HCT116 (cell line): ENCODE measurements at regions not wholly inside any gene's neighbourhood (a gene's known extent, or its start where the extent isn't known, plus 50 kb on each side); places are given as distances from the start of the nearest gene placed in this dataset.

Experiments
- ATAC-seq: fragments of 200-7000 bp; cut with Tn5 transposase; 2 replicates; pipeline ENCODE4 v1.9.1; 2020; ENCODE audit warnings: mild to moderate bottlenecking, moderate library complexity
- BruUV-seq: library from RNA; stranded (reverse); fragments of 400-500 nt; replicated peaks from 2 replicates; lab custom pipeline; 2021; lab: Mats Ljungman, UMichigan
- CTCF ChIA-PET: fragments of 300-600 bp; sonication (Branson Sonifier 250); formaldehyde crosslinking; loops from one replicate; lab custom pipeline; 2021; ENCODE audit warnings: antibody characterized with exemption; lab: Charles Lee
- POLR2A ChIA-PET: fragments of 300-600, 350-600 bp; sonication (Branson Sonifier 250); formaldehyde crosslinking; loops from one replicate; lab custom pipeline; 2021; ENCODE audit warnings: antibody characterized with exemption; lab: Charles Lee
- RAD21 ChIA-PET, 2 experiments: fragments of 300-600 bp; sonication (Branson Sonifier 250); formaldehyde crosslinking; loops; one replicate each; lab custom pipeline; 2023; ENCODE audit warnings: low total read pairs in 2 of 2; ENCODE audit not compliant: uncharacterized antibody in 2 of 2, unreplicated experiment in 2 of 2, low non-redundant PET in 1 of 2; lab: Charles Lee
- DNase-seq: peaks from one replicate; pipeline ENCODE4 v3.0.0-alpha.2; 2010; ENCODE audit warnings: low read depth, low spot score
- H2AFZ ChIP-seq: fragments of 200-600 bp; shearing (Covaris generic), sonication (generic); 2 replicates; pipeline ENCODE4 v1.6.1; 2017; ENCODE audit warnings: low read depth, mixed run types, mixed read lengths, antibody characterized with exemption, low read length; ENCODE audit not compliant: poor library complexity, severe bottlenecking
- H3K27ac ChIP-seq: 2 replicates; pipeline ENCODE4 v1.5.1; 2012; ENCODE audit warnings: low read depth, low read length
- H3K27me3 ChIP-seq: fragments of 200-600 bp; sonication (generic); 2 replicates; pipeline ENCODE4 v1.6.1; 2016; ENCODE audit warnings: mixed run types, low read length, mixed read lengths; ENCODE audit not compliant: insufficient read depth
- H3K36me3 ChIP-seq, 2 experiments: fragments of 200-500 bp in 1 of 2; fragments of 200-600 bp in 1 of 2; sonication (Bioruptor generic) in 1 of 2; sonication (generic) in 1 of 2; 2 replicates each; pipeline versions ENCODE4 v1.5.1 to v1.6.1; 2014 to 2016; ENCODE audit warnings: low read length in 2 of 2, inconsistent platforms in 1 of 2, mixed read lengths in 1 of 2, mixed run types in 1 of 2; ENCODE audit not compliant: insufficient read depth in 2 of 2, control insufficient read depth in 1 of 2
- H3K4me1 ChIP-seq, 2 experiments: fragments of 200-600 bp in 1 of 2; sonication (generic) in 1 of 2; 2 replicates each; pipeline versions ENCODE4 v1.5.1 to v1.6.1; 2012 to 2017; ENCODE audit warnings: low read length in 2 of 2, inconsistent platforms in 1 of 2, mild to moderate bottlenecking in 1 of 2, mixed read lengths in 1 of 2, mixed run types in 1 of 2, moderate library complexity in 1 of 2; ENCODE audit not compliant: insufficient read depth in 2 of 2, control insufficient read depth in 1 of 2
- H3K4me2 ChIP-seq: fragments of 200-600 bp; sonication (generic); 2 replicates; pipeline ENCODE4 v1.6.1; 2017; ENCODE audit warnings: mixed run types, low read length, mixed read lengths
- H3K4me3 ChIP-seq, 2 experiments: fragments of 200-600 bp in 1 of 2; sonication (generic) in 1 of 2; replicated peaks in 1 of 2; 2 replicates each; pipeline ENCODE4 v1.5.1; 2011 to 2016; ENCODE audit warnings: low read length in 2 of 2, control low read depth in 1 of 2, low read depth in 1 of 2, mild to moderate bottlenecking in 1 of 2, mixed read lengths in 1 of 2, mixed run types in 1 of 2
- H3K79me2 ChIP-seq: fragments of 200-600 bp; sonication (generic); 2 replicates; pipeline ENCODE4 v1.6.1; 2017; ENCODE audit warnings: mild to moderate bottlenecking, mixed run types, low read length, moderate library complexity, mixed read lengths; ENCODE audit not compliant: insufficient read depth
- H3K9ac ChIP-seq: fragments of 200-600 bp; sonication (generic); 2 replicates; pipeline ENCODE4 v1.6.1; 2016; ENCODE audit warnings: low read length, mixed read lengths
- H3K9me2 ChIP-seq: fragments of 200-600 bp; sonication (generic), shearing (Covaris generic); 2 replicates; pipeline ENCODE4 v1.6.1; 2017; ENCODE audit warnings: mixed run types, mild to moderate bottlenecking, moderate library complexity; ENCODE audit not compliant: insufficient read depth
- H3K9me3 ChIP-seq, 2 experiments: fragments of 200-500 bp in 1 of 2; fragments of 200-600 bp in 1 of 2; sonication (Bioruptor generic) in 1 of 2; sonication (generic) in 1 of 2; 2 replicates each; pipeline ENCODE4 v1.6.1; 2014 to 2017; ENCODE audit warnings: low read length in 2 of 2, mixed read lengths in 2 of 2, inconsistent platforms in 1 of 2, low read depth in 1 of 2, mild to moderate bottlenecking in 1 of 2, mixed run types in 1 of 2, moderate library complexity in 1 of 2; ENCODE audit not compliant: control insufficient read depth in 1 of 2, insufficient read depth in 1 of 2
- H4K20me1 ChIP-seq: fragments of 200-600 bp; sonication (generic), shearing (Covaris generic); 2 replicates; pipeline ENCODE4 v1.6.1; 2017; ENCODE audit warnings: mixed run types, mild to moderate bottlenecking, moderate library complexity; ENCODE audit not compliant: insufficient read depth
- CBX3 ChIP-seq: IDR thresholded peaks from 2 replicates; pipeline ENCODE4 v1.6.1; 2012; ENCODE audit warnings: low read depth
- CEBPB ChIP-seq: IDR thresholded peaks from 2 replicates; pipeline ENCODE4 v1.6.1; 2012; ENCODE audit warnings: low read depth
- EGR1 ChIP-seq: IDR thresholded peaks from 2 replicates; pipeline ENCODE4 v1.6.1; 2012; ENCODE audit warnings: low read depth
- ELF1 ChIP-seq: IDR thresholded peaks from 2 replicates; pipeline ENCODE4 v1.6.1; 2012; ENCODE audit warnings: low read depth, borderline replicate concordance
- EZH2 ChIP-seq: fragments of 200-600 bp; sonication (generic); IDR thresholded peaks from 2 replicates; pipeline ENCODE4 v1.6.1; 2017; ENCODE audit warnings: antibody characterized with exemption, mixed run types
- FOSL1 ChIP-seq: IDR thresholded peaks from 2 replicates; pipeline ENCODE4 v1.6.1; 2012; ENCODE audit warnings: low read depth
- JUND ChIP-seq: IDR thresholded peaks from 2 replicates; pipeline ENCODE4 v1.6.1; 2012
- POLR2A ChIP-seq: IDR thresholded peaks from 2 replicates; pipeline ENCODE4 v1.7.0; 2011; ENCODE audit warnings: borderline replicate concordance; ENCODE audit not compliant: insufficient read depth, insufficient read length; ENCODE audit errors: extremely low read depth
- POLR2AphosphoS5 ChIP-seq: IDR thresholded peaks from 2 replicates; pipeline ENCODE4 v1.6.1; 2011; ENCODE audit warnings: mild to moderate bottlenecking, low read depth, low read length, moderate library complexity
- REST ChIP-seq: IDR thresholded peaks from 2 replicates; pipeline ENCODE4 v1.6.1; 2012; ENCODE audit warnings: low read depth
- SP1 ChIP-seq: IDR thresholded peaks from 2 replicates; pipeline ENCODE4 v1.6.1; 2012; ENCODE audit warnings: low read depth
- TCF7L2 ChIP-seq: IDR thresholded peaks from 2 replicates; pipeline ENCODE4 v1.7.0; 2011; ENCODE audit warnings: borderline replicate concordance, inconsistent platforms; ENCODE audit not compliant: insufficient read depth, insufficient read length; ENCODE audit errors: extremely low read depth
- ZFX ChIP-seq: fragments of 450-650 bp; IDR thresholded peaks from 2 replicates; pipeline ENCODE4 v1.6.1; 2017
- ZNF274 ChIP-seq: fragments of 200-500 bp; sonication (Bioruptor generic); IDR thresholded peaks from 2 replicates; pipeline ENCODE4 v1.6.1; 2014; ENCODE audit warnings: mild to moderate bottlenecking, low read depth, low read length, inconsistent platforms
- intact Hi-C: fragments of 100-400 bp; cut with micrococcal nuclease; formaldehyde crosslinking; loops from 2 replicates; pipeline ENCODE4 v1.10.0; 2022
- TF ChIP-seq, protein P1 (sequence below): IDR thresholded peaks from 2 replicates; pipeline ENCODE4 v1.6.1; 2012
- TF ChIP-seq, protein P2 (sequence below): IDR thresholded peaks from 2 replicates; pipeline ENCODE4 v1.6.1; 2012

DNA sequence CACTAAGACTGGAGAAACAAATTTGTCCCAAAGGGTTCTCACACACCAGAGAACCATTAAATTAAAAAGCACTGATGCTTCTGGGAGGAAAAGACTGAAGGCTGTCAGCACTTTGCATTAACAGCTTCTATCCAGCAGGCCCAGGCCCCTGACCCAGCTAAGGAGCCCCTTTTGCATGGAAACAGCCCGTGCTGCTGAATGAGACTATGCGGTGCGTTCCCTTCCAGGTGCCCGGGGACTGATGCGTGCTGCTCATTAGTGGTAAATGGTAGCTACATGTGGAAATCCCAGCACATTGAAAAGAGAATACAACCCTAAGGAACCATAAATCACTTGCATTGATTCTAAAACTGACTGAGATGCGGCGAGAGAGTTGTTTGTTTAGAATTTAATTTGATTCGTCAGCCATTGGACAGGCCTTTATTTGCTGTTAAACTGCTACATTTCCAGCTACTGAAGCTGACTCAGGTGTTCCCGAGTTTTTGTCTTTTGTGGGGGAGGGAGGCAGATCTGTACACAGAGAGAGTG is 351.0 kb upstream of the SLC24A2 start:
- Histone ChIP-seq H3K27me3 (peaks cover 37% of the 10 kb centered on the region), H3K36me3 (no peaks in the 10 kb centered on the region), H3K79me2 (no peaks in the 10 kb centered on the region), H3K9ac (no peak overlapping the region), H2AFZ (no peak overlapping the region), H3K27ac (no peak overlapping the region), H3K4me1 (no peaks in the 10 kb centered on the region), H3K4me2 (no peak overlapping the region), H3K9me3 (no peaks in the 10 kb centered on the region), H4K20me1 (no peaks in the 10 kb centered on the region), H3K4me3 (no peak overlapping the region), H3K9me2 (no peaks in the 10 kb centered on the region)
- RAD21 ChIA-PET, result no interaction called here
- CTCF ChIA-PET, result no interaction called here
- ATAC-seq (no peak), DNase-seq (no peak)
- no TSS peak for BruUV-seq
- TF ChIP-seq EZH2 (no peak), ZNF274 (no peak), POLR2AphosphoS5 (no peak), SP1 (no peak), CBX3 (no peak), FOSL1 (no peak), ZFX (no peak), JUND (no peak), ELF1 (no peak), TCF7L2 (no peak)
- TF ChIP-seq, protein P1, sequence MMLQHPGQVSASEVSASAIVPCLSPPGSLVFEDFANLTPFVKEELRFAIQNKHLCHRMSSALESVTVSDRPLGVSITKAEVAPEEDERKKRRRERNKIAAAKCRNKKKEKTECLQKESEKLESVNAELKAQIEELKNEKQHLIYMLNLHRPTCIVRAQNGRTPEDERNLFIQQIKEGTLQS, result no peak
- POLR2A ChIA-PET, result interaction anchor here (0.6 kb wide), 1 partner anchor 84 kb away, joined by 5 read pairs; no protein-coding TSS in a partner anchor
- intact Hi-C loops, result no loop called here

- CTCF ChIA-PET, result no interaction called here
- TF ChIP-seq EGR1 (no peak), CEBPB (no peak), POLR2AphosphoS5 (no peak), SP1 (no peak), FOSL1 (no peak), REST (no peak), JUND (no peak), POLR2A (no peak)
- TF ChIP-seq, protein P1, result no peak
- TF ChIP-seq, protein P2, sequence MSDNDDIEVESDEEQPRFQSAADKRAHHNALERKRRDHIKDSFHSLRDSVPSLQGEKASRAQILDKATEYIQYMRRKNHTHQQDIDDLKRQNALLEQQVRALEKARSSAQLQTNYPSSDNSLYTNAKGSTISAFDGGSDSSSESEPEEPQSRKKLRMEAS, result no peak
Observed at GRCh38 chr9:20138841-20139240, 350.0 kb upstream of the SLC24A2 start.

More at GRCh38 chr9:20138841-20139240, 350.0 kb upstream of the SLC24A2 start:
- Histone ChIP-seq H3K27me3 (peaks cover 36% of the 10 kb centered on the region), H3K27ac (no peak overlapping the region), H3K9ac (no peak overlapping the region), H3K4me2 (no peak overlapping the region), H3K36me3 (no peaks in the 10 kb centered on the region), H3K9me3 (no peaks in the 10 kb centered on the region), H4K20me1 (no peaks in the 10 kb centered on the region), H3K9me2 (no peaks in the 10 kb centered on the region), H3K4me1 (no peaks in the 10 kb centered on the region), H2AFZ (no peak overlapping the region), H3K4me3 (no peak overlapping the region), H3K79me2 (no peaks in the 10 kb centered on the region)
- intact Hi-C loops, result no loop called here
- ChIA-PET RAD21 (no interaction called here), POLR2A (no interaction called here)
- no peak for DNase-seq
- BruUV-seq, result no TSS peak
- no peak for ATAC-seq
